ENCODE measurements at regions not wholly inside any gene's neighbourhood (a gene's known extent, or its start where the extent isn't known, plus 50 kb on each side); places are given as distances from the start of the nearest gene placed in this dataset.

- no peak for TF ChIP-seq YY1 (IDR thresholded peaks at IDR 0.05; ENCODE audit: low read depth, low read length)
- no peak for TF ChIP-seq POU5F1 (IDR thresholded peaks at IDR 0.05; ENCODE audit: low read depth, low read length)
- no peak for TF ChIP-seq CTCF (IDR thresholded peaks at IDR 0.05; ENCODE audit: control extremely low read depth in 1 of 3, insufficient read depth in 1 of 3, low read depth in 1 of 3, low read length in 3 of 3)
- no peak for TF ChIP-seq GTF2F1 (IDR thresholded peaks at IDR 0.05; ENCODE audit: borderline replicate concordance, low read depth, low read length)
- no peak for TF ChIP-seq CEBPB (IDR thresholded peaks at IDR 0.05; ENCODE audit: low read depth, low read length)
These were observed 1883.3 kb upstream of the CELF4 start for GRCh38 chr18:39448942-39449341.

Measured in H1 (cell line).